Activated T-cell treated with anti-CD3 and anti-CD28 coated beads for 48 hours (primary cell): ENCODE measurements at regions not wholly inside any gene's neighbourhood (a gene's known extent, or its start where the extent isn't known, plus 50 kb on each side); places are given as distances from the start of the nearest gene placed in this dataset.
"Not testable (repeated sequence)": the region's sequence is repeated elsewhere in the genome, so short reads cannot be mapped to it uniquely, and the experiment has no call there.

Source experiments
- DNase-seq: peaks from one replicate; pipeline ENCODE4 v3.0.0-alpha.2; 2020; ENCODE audit warnings: low read depth

- DNase-seq, result no peak
Observed at GRCh38 chr11:116373104-116373944, 399.5 kb downstream of the BUD13 start.

GRCh38 chr11:116371146-116371545 lies 401.6 kb downstream of the BUD13 start:
- no peak for DNase-seq

GRCh38 chr11:116368784-116369183 lies 404.0 kb downstream of the BUD13 start:
- no peak for DNase-seq

GRCh38 chr11:116366980-116367645 lies 405.7 kb downstream of the BUD13 start:
- no peak for DNase-seq

- no peak for DNase-seq
Observed at GRCh38 chr11:116366451-116366850, 406.3 kb downstream of the BUD13 start.

GRCh38 chr11:116364925-116365324 lies 407.9 kb downstream of the BUD13 start:
- not testable (repeated sequence) for DNase-seq

- no peak for DNase-seq
Observed at GRCh38 chr11:116364348-116364747, 408.4 kb downstream of the BUD13 start.

- DNase-seq, result no peak
Observed at GRCh38 chr11:116360221-116360941, 412.4 kb downstream of the BUD13 start.

- no peak for DNase-seq
Observed at GRCh38 chr11:116357784-116358544, 414.8 kb downstream of the BUD13 start.

- DNase-seq, result no peak
Observed at GRCh38 chr11:116356451-116356850, 416.3 kb downstream of the BUD13 start.

GRCh38 chr11:116355104-116355503 lies 417.7 kb downstream of the BUD13 start:
- no peak for DNase-seq

GRCh38 chr11:116353589-116353988 lies 419.2 kb downstream of the BUD13 start:
- no peak for DNase-seq

GRCh38 chr11:116352881-116353280 lies 419.9 kb downstream of the BUD13 start:
- no peak for DNase-seq

- DNase-seq, result no peak
Observed at GRCh38 chr11:116348226-116348625, 424.6 kb downstream of the BUD13 start.

- DNase-seq, result no peak
Observed at GRCh38 chr11:116345575-116345974, 427.2 kb downstream of the BUD13 start.

- DNase-seq, result no peak
Observed at GRCh38 chr11:116344601-116345000, 428.2 kb downstream of the BUD13 start.

- DNase-seq, result no peak
Observed at GRCh38 chr11:116343270-116343669, 429.5 kb downstream of the BUD13 start.

- DNase-seq, result no peak
Observed at GRCh38 chr11:116342148-116342547, 430.6 kb downstream of the BUD13 start.

GRCh38 chr11:116339306-116340098 lies 433.3 kb downstream of the BUD13 start:
- no peak for DNase-seq

GRCh38 chr11:116338500-116338899 lies 434.3 kb downstream of the BUD13 start:
- DNase-seq, result not testable (repeated sequence)

GRCh38 chr11:116336540-116336939 lies 436.2 kb downstream of the BUD13 start:
- DNase-seq, result no peak
